DMS114 treated with DMSO at 0.1 percent for 48 hours (cell line): ENCODE measurements at regions not wholly inside any gene's neighbourhood (a gene's known extent, or its start where the extent isn't known, plus 50 kb on each side); places are given as distances from the start of the nearest gene placed in this dataset.

ENCODE experiments used
- DNase-seq: peaks from one replicate; lab custom pipeline; 2025; ENCODE audit not compliant: unreplicated experiment; lab: John Stamatoyannopoulos, UW

- no peak for DNase-seq
Measured at GRCh38 chr2:145601361-145601925, 1081.5 kb upstream of the ZEB2 start.

- no peak for DNase-seq
Measured at GRCh38 chr2:145600811-145601210, 1080.9 kb upstream of the ZEB2 start.

- no peak for DNase-seq
Measured at GRCh38 chr2:145599756-145600155, 1079.8 kb upstream of the ZEB2 start.

GRCh38 chr2:145598434-145598833, 1078.5 kb upstream of the ZEB2 start:
- DNase-seq, result no peak

- no peak for DNase-seq
Measured at GRCh38 chr2:145597809-145598208, 1077.9 kb upstream of the ZEB2 start.

GRCh38 chr2:145597006-145597405, 1077.1 kb upstream of the ZEB2 start:
- DNase-seq, result no peak

GRCh38 chr2:145596416-145596815, 1076.5 kb upstream of the ZEB2 start:
- no peak for DNase-seq

- DNase-seq, result no peak
Measured at GRCh38 chr2:145595296-145595695, 1075.4 kb upstream of the ZEB2 start.

GRCh38 chr2:145593991-145594614, 1074.2 kb upstream of the ZEB2 start:
- DNase-seq, result no peak

- no peak for DNase-seq
Measured at GRCh38 chr2:145593280-145593679, 1073.4 kb upstream of the ZEB2 start.

- no peak for DNase-seq
Measured at GRCh38 chr2:145592361-145592760, 1072.4 kb upstream of the ZEB2 start.

- no peak for DNase-seq
Measured at GRCh38 chr2:145591109-145591809, 1071.3 kb upstream of the ZEB2 start.

- no peak for DNase-seq
Measured at GRCh38 chr2:145587922-145588321, 1068.0 kb upstream of the ZEB2 start.

GRCh38 chr2:145584353-145584752, 1064.4 kb upstream of the ZEB2 start:
- no peak for DNase-seq

- DNase-seq, result no peak
Measured at GRCh38 chr2:145573608-145574007, 1053.7 kb upstream of the ZEB2 start.

- no peak for DNase-seq
Measured at GRCh38 chr2:145572238-145572637, 1052.3 kb upstream of the ZEB2 start.

- no peak for DNase-seq
Measured at GRCh38 chr2:145569108-145569507, 1049.2 kb upstream of the ZEB2 start.

- no peak for DNase-seq
Measured at GRCh38 chr2:145563741-145564615, 1044.1 kb upstream of the ZEB2 start.

GRCh38 chr2:145561152-145561551, 1041.2 kb upstream of the ZEB2 start:
- DNase-seq, result no peak

- DNase-seq, result no peak
Measured at GRCh38 chr2:145558617-145559350, 1038.9 kb upstream of the ZEB2 start.

- DNase-seq, result no peak
Measured at GRCh38 chr2:145555360-145555759, 1035.4 kb upstream of the ZEB2 start.
